PC-9 (cell line): ENCODE measurements at regions not wholly inside any gene's neighbourhood (a gene's known extent, or its start where the extent isn't known, plus 50 kb on each side); places are given as distances from the start of the nearest gene placed in this dataset.

ENCODE experiments used
- BruUV-seq: library from RNA; stranded (reverse); fragments of 400-500 nt; replicated peaks from 2 replicates; lab custom pipeline; 2021; lab: Mats Ljungman, UMichigan
- CTCF ChIA-PET: fragments of 300-600 bp; sonication (Branson Sonifier 250); formaldehyde crosslinking; loops from one replicate; lab custom pipeline; 2022; ENCODE audit warnings: antibody characterized with exemption; lab: Charles Lee
- POLR2A ChIA-PET: fragments of 300-600 bp; sonication (Branson Sonifier 250); formaldehyde crosslinking; loops from one replicate; lab custom pipeline; 2022; ENCODE audit warnings: antibody characterized with exemption; ENCODE audit not compliant: unreplicated experiment; lab: Charles Lee
- DNase-seq, 2 experiments: peaks; one replicate each; pipeline versions ENCODE4 v3.0.0 to v3.0.0-alpha.2; 2015 to 2022; ENCODE audit warnings: mixed read lengths in 1 of 2
- H2AFZ ChIP-seq: fragments of 200-600 bp; sonication (generic); 2 replicates; pipeline ENCODE4 v1.8.1; 2017; ENCODE audit warnings: antibody characterized with exemption
- H3F3A ChIP-seq: fragments of 200-600 bp; sonication (generic); 2 replicates; pipeline ENCODE4 v1.8.1; 2017; ENCODE audit warnings: antibody characterized with exemption, mild to moderate bottlenecking, low read depth; ENCODE audit not compliant: insufficient read depth
- H3K27ac ChIP-seq: fragments of 200-600 bp; sonication (generic); 2 replicates; pipeline ENCODE4 v1.6.1; 2016; ENCODE audit warnings: mixed run types
- H3K27me3 ChIP-seq: fragments of 200-600 bp; sonication (generic); 2 replicates; pipeline ENCODE4 v1.6.1; 2016; ENCODE audit warnings: low read depth, mixed run types; ENCODE audit not compliant: insufficient read depth
- H3K36me3 ChIP-seq: fragments of 200-600 bp; sonication (generic); 2 replicates; pipeline ENCODE4 v1.6.1; 2016; ENCODE audit warnings: low read depth, mixed run types
- H3K4me1 ChIP-seq: fragments of 200-600 bp; sonication (generic); replicated peaks from 2 replicates; pipeline ENCODE4 v1.6.1; 2016; ENCODE audit warnings: mixed run types; ENCODE audit not compliant: insufficient read depth
- H3K4me2 ChIP-seq: fragments of 200-600 bp; sonication (generic); 2 replicates; pipeline ENCODE4 v1.6.1; 2017; ENCODE audit warnings: mixed run types
- H3K4me3 ChIP-seq: fragments of 200-600 bp; sonication (generic); 2 replicates; pipeline ENCODE4 v1.6.1; 2016; ENCODE audit warnings: mixed run types
- H3K79me2 ChIP-seq: fragments of 200-600 bp; sonication (generic); 2 replicates; pipeline ENCODE4 v1.6.1; 2017; ENCODE audit warnings: low read depth, mixed run types
- H3K9me2 ChIP-seq: fragments of 200-600 bp; sonication (generic); 2 replicates; pipeline ENCODE4 v1.8.1; 2017; ENCODE audit warnings: mild to moderate bottlenecking; ENCODE audit not compliant: insufficient read depth
- H3K9me3 ChIP-seq: fragments of 200-600 bp; sonication (generic); 2 replicates; pipeline ENCODE4 v1.8.1; 2016; ENCODE audit warnings: low read depth; ENCODE audit not compliant: insufficient read depth
- H4K20me1 ChIP-seq: fragments of 200-600 bp; sonication (generic); 2 replicates; pipeline ENCODE4 v1.8.1; 2017; ENCODE audit not compliant: insufficient read depth
- CTCF ChIP-seq: fragments of 200-600 bp; sonication (generic); conservative IDR thresholded peaks from 2 replicates; pipeline ENCODE4 v1.6.1; 2017; ENCODE audit warnings: mixed run types, antibody characterized with exemption, mild to moderate bottlenecking, moderate library complexity
- EZH2 ChIP-seq: fragments of 200-600 bp; sonication (generic); IDR thresholded peaks from 2 replicates; pipeline ENCODE4 v1.8.0; 2017; ENCODE audit warnings: antibody characterized with exemption, low read depth
- intact Hi-C: fragments of 100-400 bp; cut with micrococcal nuclease; formaldehyde crosslinking; loops from one replicate; pipeline ENCODE4 v1.10.0; 2022; ENCODE audit not compliant: unreplicated experiment

DNA sequence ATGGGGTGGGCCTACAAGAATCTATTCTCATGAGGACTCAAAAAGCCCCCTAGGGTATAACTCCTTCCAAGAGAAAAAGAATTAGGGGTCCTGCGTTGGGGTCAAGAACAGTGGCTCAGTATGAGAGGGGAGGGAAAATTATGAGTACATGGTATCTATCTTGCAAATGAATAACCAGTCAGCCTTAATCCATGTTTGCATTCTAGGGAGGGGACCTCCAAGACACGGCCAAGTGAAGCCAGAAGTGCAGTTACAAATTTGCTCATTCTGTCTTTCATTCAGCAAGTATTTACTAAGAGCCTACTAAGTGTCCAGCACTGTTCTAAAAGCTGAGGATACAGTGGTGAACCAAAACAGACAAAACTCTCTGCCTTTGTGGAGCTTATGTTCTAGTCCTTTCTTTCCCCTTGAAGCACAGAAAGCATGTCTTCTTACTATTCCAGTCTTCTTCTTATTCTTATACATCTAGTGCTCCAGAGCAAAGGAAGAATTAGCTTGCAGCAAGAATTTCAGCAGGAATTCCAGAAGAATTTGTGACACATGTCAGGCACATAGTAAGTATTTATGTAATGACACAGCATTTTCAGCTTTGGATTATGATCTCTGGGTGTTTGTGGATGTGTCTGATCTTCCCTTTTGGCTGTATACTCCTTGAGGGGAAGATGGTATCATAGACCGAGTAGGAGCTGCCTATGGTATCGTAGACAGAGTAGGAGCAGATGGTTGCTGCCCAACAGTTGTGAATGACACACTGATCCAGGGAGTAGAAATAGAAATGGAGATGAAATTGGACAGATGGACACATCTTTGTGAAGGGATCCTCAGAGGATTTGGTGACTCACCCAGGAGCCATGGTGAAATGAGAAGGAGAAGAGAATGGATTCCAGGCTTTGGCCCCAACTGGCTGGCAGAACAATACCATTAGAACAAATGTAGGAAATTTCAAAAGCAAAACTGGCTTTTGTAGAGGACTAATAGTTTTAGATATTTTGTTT, 75.9 kb downstream of the COQ2 start:
- DNase-seq = no peak
- Histone ChIP-seq H2AFZ (no peak overlapping the region), H3K36me3 (peaks cover 7% of the 10 kb centered on the region; the same call in 1 of the 2 replicates), H3K4me3 (no peak overlapping the region), H3K4me1 (peaks cover 42% of the 10 kb centered on the region), H3K4me2 (no peak overlapping the region), H3K9me2 (no peaks in the 10 kb centered on the region), H3K9me3 (peaks cover 18% of the 10 kb centered on the region; the same call in 1 of the 2 replicates), H3K27me3 (no peaks in the 10 kb centered on the region), H3K79me2 (no peaks in the 10 kb centered on the region), H3K27ac (peak overlapping the region; percentile 59), H3F3A (peaks cover 16% of the 10 kb centered on the region; the same call in 1 of the 2 replicates), H4K20me1 (no peaks in the 10 kb centered on the region)
- no peak for TF ChIP-seq EZH2
- no peak for TF ChIP-seq CTCF
- POLR2A ChIA-PET = interaction anchor here (1.0 kb wide), 1 partner anchor 94 kb away, joined by 3 read pairs; no protein-coding TSS in a partner anchor
- no TSS peak for BruUV-seq
- CTCF ChIA-PET = no interaction called here
- intact Hi-C loops = loop anchor here (5.0 kb wide), 2 partner anchors 49 to 81 kb away; no protein-coding TSS in a partner anchor

DNA sequence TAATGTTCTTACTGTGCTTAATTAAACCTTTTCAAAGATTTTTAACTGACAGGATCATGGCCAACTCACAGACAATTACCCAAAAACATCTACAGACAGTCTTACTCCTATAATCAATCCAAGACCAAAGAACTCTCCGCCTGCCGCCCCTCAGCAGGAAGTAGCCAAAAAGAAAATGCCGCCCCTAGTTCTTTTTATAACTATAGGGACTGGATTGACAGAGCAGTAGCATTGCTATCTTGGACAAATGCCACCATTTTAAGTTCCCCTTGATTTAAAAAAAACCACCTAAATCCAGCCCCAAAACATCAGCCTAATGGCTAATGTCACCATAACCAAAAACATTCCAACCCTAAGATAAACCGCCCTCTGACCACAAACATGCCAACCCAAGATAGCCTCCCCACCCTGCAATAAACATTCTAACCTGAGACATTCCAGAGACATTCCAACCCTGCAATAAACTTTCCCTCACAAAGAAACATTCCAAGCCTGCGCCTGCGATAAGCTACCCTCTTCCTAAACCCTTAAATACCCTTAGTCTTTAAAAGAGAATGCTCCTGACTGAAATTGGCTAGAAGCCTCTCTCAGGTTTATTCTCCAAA, 77.0 kb downstream of the COQ2 start:
- BruUV-seq = no TSS peak
- H3K4me1 ChIP-seq = peaks cover 33% of the 10 kb centered on the region
- peak overlapping the region; percentile 59 for H3K27ac ChIP-seq
- no peaks in the 10 kb centered on the region for H3K27me3 ChIP-seq
- intact Hi-C loops = loop anchor here (1.0 to 5.0 kb wide), 3 partner anchors 50 to 97 kb away; no protein-coding TSS in a partner anchor
- H2AFZ ChIP-seq = no peak overlapping the region
- TF ChIP-seq EZH2 (no peak), CTCF (no peak)
- H3K4me2 ChIP-seq = peak overlapping the region; percentile 19; the same call in 1 of the 2 replicates
- DNase-seq = peak; percentile 61 to 88
- peaks cover 18% of the 10 kb centered on the region; the same call in 1 of the 2 replicates for H3K9me3 ChIP-seq
- CTCF ChIA-PET = interaction anchor here (1.2 kb wide), 1 partner anchor 19 kb away, joined by 3 read pairs; no protein-coding TSS in a partner anchor
- no peak overlapping the region for H3K4me3 ChIP-seq
- no peaks in the 10 kb centered on the region for H3K9me2 ChIP-seq
- peaks cover 7% of the 10 kb centered on the region; the same call in 1 of the 2 replicates for H3K36me3 ChIP-seq
- H3F3A ChIP-seq = peaks cover 16% of the 10 kb centered on the region; the same call in 1 of the 2 replicates
- POLR2A ChIA-PET = interaction anchor here (0.7 to 1.0 kb wide), 2 partner anchors 15 to 93 kb away, joined by 3 to 5 read pairs; no protein-coding TSS in a partner anchor
- no peaks in the 10 kb centered on the region for H3K79me2 ChIP-seq
- no peaks in the 10 kb centered on the region for H4K20me1 ChIP-seq

DNA sequence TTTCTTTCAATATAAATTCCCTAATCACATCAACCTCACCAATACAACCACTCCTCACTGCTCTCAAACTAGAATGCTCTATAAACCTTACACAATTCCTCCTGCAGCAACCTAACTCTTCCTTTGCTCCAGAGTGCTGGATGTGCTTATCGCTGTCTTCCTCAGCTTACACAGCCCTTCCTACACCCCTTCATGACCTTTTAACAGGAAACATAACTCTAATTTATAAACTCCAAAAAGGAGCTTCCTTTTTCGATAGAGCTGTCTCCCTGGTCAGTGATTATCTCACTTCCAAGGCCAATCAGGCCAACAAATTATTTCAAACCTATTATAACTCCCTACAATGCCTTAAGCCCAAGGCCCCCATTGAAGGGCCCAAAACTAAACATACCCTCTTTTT, 78.8 kb downstream of the COQ2 start:
- no peak for TF ChIP-seq EZH2
- TF ChIP-seq CTCF = no peak
- Histone ChIP-seq H3K4me1 (peaks cover 22% of the 10 kb centered on the region), H3K79me2 (no peaks in the 10 kb centered on the region), H3K27me3 (no peaks in the 10 kb centered on the region), H3K9me2 (no peaks in the 10 kb centered on the region), H4K20me1 (no peaks in the 10 kb centered on the region), H3K4me3 (no peak overlapping the region), H3K27ac (no peak overlapping the region), H3K9me3 (peaks cover 18% of the 10 kb centered on the region; the same call in 1 of the 2 replicates), H3K4me2 (no peak overlapping the region), H2AFZ (no peak overlapping the region), H3F3A (peaks cover 16% of the 10 kb centered on the region; the same call in 1 of the 2 replicates), H3K36me3 (peaks cover 7% of the 10 kb centered on the region; the same call in 1 of the 2 replicates)
- intact Hi-C loops = loop anchor here (5.0 kb wide), 2 partner anchors 52 to 78 kb away; no protein-coding TSS in a partner anchor
- BruUV-seq = no TSS peak
- DNase-seq = no peak
- ChIA-PET POLR2A (no interaction called here), CTCF (no interaction called here)
